Prostate gland (tissue), 2 donors: ENCODE measurements at regions not wholly inside any gene's neighbourhood (a gene's known extent, or its start where the extent isn't known, plus 50 kb on each side); places are given as distances from the start of the nearest gene placed in this dataset.

ENCODE experiments used
- DNase-seq: peaks from one replicate; pipeline ENCODE4 v3.0.0-alpha.2; 2019; ENCODE audit warnings: low spot score
- H3K27ac ChIP-seq, 2 donors: fragments of 200-600 bp; sonication (generic); 2 replicates each; pipeline ENCODE4 v1.5.1; 2017 to 2019
- H3K27me3 ChIP-seq: fragments of 200-600 bp; sonication (generic); replicated peaks from 2 replicates; pipeline ENCODE4 v1.5.1; 2019; ENCODE audit not compliant: insufficient read depth
- H3K36me3 ChIP-seq, 2 donors: fragments of 200-600 bp; sonication (generic); 1 replicate in 1 of 2; 2 replicates in 1 of 2; pipeline versions ENCODE4 v1.5.1 to v1.8.1; 2017 to 2019
- H3K4me1 ChIP-seq: fragments of 200-600 bp; sonication (generic); replicated peaks from 2 replicates; pipeline ENCODE4 v1.5.1; 2019
- H3K4me3 ChIP-seq, 2 donors: fragments of 200-600 bp; sonication (generic); 2 replicates each; pipeline ENCODE4 v1.5.1; 2017 to 2019
- H3K9me3 ChIP-seq: fragments of 200-600 bp; sonication (generic); 2 replicates; pipeline ENCODE4 v1.5.1; 2017
- POLR2A ChIP-seq: fragments of 450-650 bp; IDR thresholded peaks from one replicate; pipeline ENCODE4 v1.6.1; 2016; ENCODE audit warnings: antibody characterized with exemption, mild to moderate bottlenecking
- POLR2AphosphoS5 ChIP-seq: sonication (generic); formaldehyde crosslinking; IDR thresholded peaks from one replicate; pipeline ENCODE4 v1.6.1; 2017; ENCODE audit warnings: antibody characterized with exemption
- WGBS: methylation state at CpG from one replicate; pipeline ENCODE4 v1.1.5; 2018; 5-methylcytosine and 5-hydroxymethylcytosine counted together
- intact Hi-C: fragments of 100-400 bp; cut with DNase I; formaldehyde crosslinking; loops from one replicate; pipeline ENCODE4 v1.14.2; 2022
- TF ChIP-seq, protein P1 (sequence below), 4 experiments: fragments of 200-600 bp in 2 of 4; fragments of 450-650 bp in 2 of 4; sonication (generic) in 2 of 4; IDR thresholded peaks; 1 replicate in 3 of 4; 2 replicates in 1 of 4; pipeline ENCODE4 v1.5.1; 2016 to 2019; ENCODE audit warnings: antibody characterized with exemption in 4 of 4, mild to moderate bottlenecking in 2 of 4, moderate library complexity in 2 of 4

GRCh38 chr7:22662556-22663356, 64.2 kb upstream of the IL6 start:
- WGBS, result 64% methylated on average over 3 of the region's 3 CpGs
- intact Hi-C loops, result no loop called here

GRCh38 chr7:22662036-22662435, 65.0 kb upstream of the IL6 start:
- DNase-seq, result no peak
- no peak overlapping the region for H3K27ac ChIP-seq
- intact Hi-C loops, result no loop called here
- H3K4me3 ChIP-seq, result no peak overlapping the region
- no peaks in the 10 kb centered on the region for H3K4me1 ChIP-seq
- TF ChIP-seq POLR2A (no peak), POLR2AphosphoS5 (no peak)
- TF ChIP-seq, protein P1, sequence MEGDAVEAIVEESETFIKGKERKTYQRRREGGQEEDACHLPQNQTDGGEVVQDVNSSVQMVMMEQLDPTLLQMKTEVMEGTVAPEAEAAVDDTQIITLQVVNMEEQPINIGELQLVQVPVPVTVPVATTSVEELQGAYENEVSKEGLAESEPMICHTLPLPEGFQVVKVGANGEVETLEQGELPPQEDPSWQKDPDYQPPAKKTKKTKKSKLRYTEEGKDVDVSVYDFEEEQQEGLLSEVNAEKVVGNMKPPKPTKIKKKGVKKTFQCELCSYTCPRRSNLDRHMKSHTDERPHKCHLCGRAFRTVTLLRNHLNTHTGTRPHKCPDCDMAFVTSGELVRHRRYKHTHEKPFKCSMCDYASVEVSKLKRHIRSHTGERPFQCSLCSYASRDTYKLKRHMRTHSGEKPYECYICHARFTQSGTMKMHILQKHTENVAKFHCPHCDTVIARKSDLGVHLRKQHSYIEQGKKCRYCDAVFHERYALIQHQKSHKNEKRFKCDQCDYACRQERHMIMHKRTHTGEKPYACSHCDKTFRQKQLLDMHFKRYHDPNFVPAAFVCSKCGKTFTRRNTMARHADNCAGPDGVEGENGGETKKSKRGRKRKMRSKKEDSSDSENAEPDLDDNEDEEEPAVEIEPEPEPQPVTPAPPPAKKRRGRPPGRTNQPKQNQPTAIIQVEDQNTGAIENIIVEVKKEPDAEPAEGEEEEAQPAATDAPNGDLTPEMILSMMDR (IDR thresholded peaks at IDR 0.05), result no peak
- no peaks in the 10 kb centered on the region for H3K36me3 ChIP-seq
- H3K9me3 ChIP-seq, result no peaks in the 10 kb centered on the region
- H3K27me3 ChIP-seq, result no peaks in the 10 kb centered on the region

More at GRCh38 chr7:22662556-22663356, 64.2 kb upstream of the IL6 start:
- Histone ChIP-seq H3K36me3 (no peaks in the 10 kb centered on the region), H3K9me3 (no peaks in the 10 kb centered on the region), H3K27ac (no peak overlapping the region), H3K4me3 (no peak overlapping the region), H3K4me1 (no peaks in the 10 kb centered on the region), H3K27me3 (no peaks in the 10 kb centered on the region)
- DNase-seq, result no peak
- TF ChIP-seq POLR2A, result no peak
- TF ChIP-seq, protein P1 (IDR thresholded peaks at IDR 0.05), result no peak
- no peak for TF ChIP-seq POLR2AphosphoS5

GRCh38 chr7:22660732-22661131, 66.3 kb upstream of the IL6 start:
- H3K27me3 ChIP-seq, result no peaks in the 10 kb centered on the region
- no peaks in the 10 kb centered on the region for H3K9me3 ChIP-seq
- TF ChIP-seq POLR2A, result no peak
- TF ChIP-seq, protein P1 (IDR thresholded peaks at IDR 0.05), result no peak
- no peak for TF ChIP-seq POLR2AphosphoS5
- H3K4me3 ChIP-seq, result no peak overlapping the region
- intact Hi-C loops, result no loop called here
- no peak overlapping the region for H3K27ac ChIP-seq
- H3K4me1 ChIP-seq, result no peaks in the 10 kb centered on the region
- H3K36me3 ChIP-seq, result no peaks in the 10 kb centered on the region
- WGBS, result 64% methylated on average over 3 of the region's 3 CpGs
- no peak for DNase-seq

- intact Hi-C loops, result no loop called here
- TF ChIP-seq POLR2AphosphoS5 (no peak), POLR2A (no peak)
- TF ChIP-seq, protein P1 (IDR thresholded peaks at IDR 0.05), result no peak
- no peaks in the 10 kb centered on the region for H3K27me3 ChIP-seq
- WGBS, result 65% methylated on average over 1 of the region's 1 CpG
- no peaks in the 10 kb centered on the region for H3K4me1 ChIP-seq
- H3K36me3 ChIP-seq, result no peaks in the 10 kb centered on the region
- no peak overlapping the region for H3K4me3 ChIP-seq
- no peaks in the 10 kb centered on the region for H3K9me3 ChIP-seq
- DNase-seq, result no peak
- H3K27ac ChIP-seq, result no peak overlapping the region
Observed at GRCh38 chr7:22660293-22660692, 66.7 kb upstream of the IL6 start.

- no peaks in the 10 kb centered on the region for H3K36me3 ChIP-seq
- WGBS, result 81% methylated on average over 6 of the region's 6 CpGs
- no peaks in the 10 kb centered on the region for H3K4me1 ChIP-seq
- H3K9me3 ChIP-seq, result no peaks in the 10 kb centered on the region
- TF ChIP-seq POLR2AphosphoS5, result no peak
- TF ChIP-seq, protein P1 (IDR thresholded peaks at IDR 0.05), result no peak
- TF ChIP-seq POLR2A, result no peak
- H3K4me3 ChIP-seq, result no peak overlapping the region
- no peak overlapping the region for H3K27ac ChIP-seq
- H3K27me3 ChIP-seq, result no peaks in the 10 kb centered on the region
- no peak for DNase-seq
- intact Hi-C loops, result no loop called here
Observed at GRCh38 chr7:22659741-22660140, 67.3 kb upstream of the IL6 start.
